ENCODE measurements at regions not wholly inside any gene's neighbourhood (a gene's known extent, or its start where the extent isn't known, plus 50 kb on each side); places are given as distances from the start of the nearest gene placed in this dataset.

DNA sequence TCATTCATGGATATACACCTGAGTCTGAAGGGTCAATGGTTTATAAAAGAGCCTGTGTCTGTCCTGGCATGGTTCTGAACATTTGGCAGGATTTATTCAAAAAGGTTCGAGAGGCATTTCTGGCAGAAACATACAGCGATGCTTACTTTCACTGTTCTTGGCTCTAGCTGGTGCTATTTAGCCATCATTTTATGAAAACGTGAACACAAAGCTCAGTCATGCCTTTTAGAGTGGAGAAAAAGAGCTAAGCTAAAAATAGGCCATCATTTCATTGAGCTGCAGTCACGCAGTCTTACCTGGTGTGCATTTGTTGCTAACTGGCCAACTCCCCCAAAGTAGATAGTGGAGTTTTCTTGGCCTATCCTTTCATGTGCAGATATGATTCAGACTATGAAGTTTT, 1209.5 kb downstream of the SLC16A7 start:
- Mint-ChIP-seq H3K36me3 (ENCODE audit: low read depth) (no peaks in the 10 kb centered on the region), H3K9me3 (peaks cover 10% of the 10 kb centered on the region), H3K4me1 (ENCODE audit: low read depth) (no peaks in the 10 kb centered on the region), H3K27me3 (no peaks in the 10 kb centered on the region), H3K4me3 (no peak overlapping the region), H3K27ac (no peak overlapping the region)
- intact Hi-C loops (cut with micrococcal nuclease), result no loop called here
- DNase-seq (no peak), ATAC-seq (no peak)
- POLR2A ChIA-PET, result no interaction called here
- CTCF ChIA-PET, result no interaction called here
- TF ChIP-seq, protein P1, sequence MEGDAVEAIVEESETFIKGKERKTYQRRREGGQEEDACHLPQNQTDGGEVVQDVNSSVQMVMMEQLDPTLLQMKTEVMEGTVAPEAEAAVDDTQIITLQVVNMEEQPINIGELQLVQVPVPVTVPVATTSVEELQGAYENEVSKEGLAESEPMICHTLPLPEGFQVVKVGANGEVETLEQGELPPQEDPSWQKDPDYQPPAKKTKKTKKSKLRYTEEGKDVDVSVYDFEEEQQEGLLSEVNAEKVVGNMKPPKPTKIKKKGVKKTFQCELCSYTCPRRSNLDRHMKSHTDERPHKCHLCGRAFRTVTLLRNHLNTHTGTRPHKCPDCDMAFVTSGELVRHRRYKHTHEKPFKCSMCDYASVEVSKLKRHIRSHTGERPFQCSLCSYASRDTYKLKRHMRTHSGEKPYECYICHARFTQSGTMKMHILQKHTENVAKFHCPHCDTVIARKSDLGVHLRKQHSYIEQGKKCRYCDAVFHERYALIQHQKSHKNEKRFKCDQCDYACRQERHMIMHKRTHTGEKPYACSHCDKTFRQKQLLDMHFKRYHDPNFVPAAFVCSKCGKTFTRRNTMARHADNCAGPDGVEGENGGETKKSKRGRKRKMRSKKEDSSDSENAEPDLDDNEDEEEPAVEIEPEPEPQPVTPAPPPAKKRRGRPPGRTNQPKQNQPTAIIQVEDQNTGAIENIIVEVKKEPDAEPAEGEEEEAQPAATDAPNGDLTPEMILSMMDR (IDR thresholded peaks at IDR 0.05), result no peak

DNA sequence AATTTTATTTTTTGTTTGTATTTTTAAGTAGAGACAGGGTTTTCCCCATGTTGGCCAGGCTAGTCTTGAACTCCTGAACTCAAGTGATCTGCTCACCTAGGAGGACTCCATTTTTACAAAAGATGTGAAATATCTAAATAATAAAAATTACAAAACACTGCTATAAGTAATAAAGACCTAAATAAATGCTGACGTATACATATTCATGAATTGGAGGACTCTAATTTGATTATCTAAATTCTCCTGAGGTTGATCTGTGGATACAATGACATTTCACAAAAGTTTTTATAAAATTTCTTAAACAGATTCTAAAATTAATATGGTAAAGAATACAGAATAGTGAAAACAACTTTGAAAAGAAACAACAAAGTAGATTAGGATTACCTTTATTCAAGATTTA, 1224.0 kb downstream of the SLC16A7 start:
- POLR2A ChIA-PET, result no interaction called here
- H3K36me3 Mint-ChIP-seq (ENCODE audit: low read depth), result no peaks in the 10 kb centered on the region

DNA sequence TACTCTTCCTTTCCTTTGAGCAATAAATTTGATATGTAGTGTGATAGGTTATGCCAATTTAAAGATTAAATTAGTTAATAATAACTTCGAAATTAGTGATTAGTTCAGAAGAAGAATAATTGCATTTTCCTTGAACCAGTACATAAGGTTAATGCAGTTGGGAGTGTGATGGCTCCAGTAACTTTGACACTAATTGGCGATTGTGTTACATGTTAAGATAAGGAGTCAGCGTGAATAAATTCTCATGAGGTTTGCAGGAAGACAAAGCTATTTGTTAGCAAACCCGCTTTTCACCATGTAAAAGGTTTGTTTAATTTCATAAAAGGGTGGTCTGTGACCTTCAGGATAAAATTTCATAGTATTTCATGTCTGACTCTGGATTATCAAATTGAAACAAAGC, 1226.8 kb downstream of the SLC16A7 start:
- H3K27me3 Mint-ChIP-seq, result no peaks in the 10 kb centered on the region
- H3K4me1 Mint-ChIP-seq (ENCODE audit: low read depth), result no peaks in the 10 kb centered on the region
- POLR2A ChIA-PET, result no interaction called here
- no peaks in the 10 kb centered on the region for H3K36me3 Mint-ChIP-seq (ENCODE audit: low read depth)
- intact Hi-C loops (cut with micrococcal nuclease), result no loop called here
- TF ChIP-seq, protein P1 (IDR thresholded peaks at IDR 0.05), result no peak
- no peak overlapping the region for H3K4me3 Mint-ChIP-seq
- H3K27ac Mint-ChIP-seq, result no peak overlapping the region
- peaks cover 5% of the 10 kb centered on the region for H3K9me3 Mint-ChIP-seq
- ATAC-seq (no peak), DNase-seq (no peak)
- CTCF ChIA-PET, result no interaction called here

More for the DNA sequence above, 1224.0 kb downstream of the SLC16A7 start:
- no peak overlapping the region for H3K27ac Mint-ChIP-seq
- H3K27me3 Mint-ChIP-seq, result no peaks in the 10 kb centered on the region
- H3K4me1 Mint-ChIP-seq (ENCODE audit: low read depth), result no peaks in the 10 kb centered on the region
- DNase-seq (no peak), ATAC-seq (no peak)
- peaks cover 5% of the 10 kb centered on the region for H3K9me3 Mint-ChIP-seq
- CTCF ChIA-PET, result no interaction called here
- intact Hi-C loops (cut with micrococcal nuclease), result no loop called here
- TF ChIP-seq, protein P1 (IDR thresholded peaks at IDR 0.05), result no peak
- H3K4me3 Mint-ChIP-seq, result no peak overlapping the region

DNA sequence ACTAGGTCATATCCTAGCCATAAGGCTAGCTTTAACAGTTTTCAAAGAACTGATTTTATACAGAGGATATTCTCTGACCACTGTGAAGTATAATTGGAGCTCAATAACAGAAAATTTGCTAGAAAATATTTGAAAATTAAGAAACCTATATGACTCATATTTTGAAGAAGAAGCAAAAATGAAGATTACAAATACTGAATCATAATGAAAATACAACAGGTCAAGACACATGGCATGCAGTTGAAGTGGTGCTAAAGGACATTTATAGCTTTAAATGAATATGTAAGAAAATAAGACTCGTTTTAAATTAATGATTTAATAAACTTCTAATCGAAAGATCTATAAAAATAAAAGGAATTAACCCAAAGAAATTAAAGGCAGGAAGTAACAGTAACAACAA, 1234.6 kb downstream of the SLC16A7 start:
- CTCF ChIA-PET, result no interaction called here
- TF ChIP-seq, protein P1 (IDR thresholded peaks at IDR 0.05), result no peak
- ATAC-seq (no peak), DNase-seq (no peak)
- no peak overlapping the region for H3K4me3 Mint-ChIP-seq
- POLR2A ChIA-PET, result no interaction called here
- intact Hi-C loops (cut with micrococcal nuclease), result no loop called here
- H3K27me3 Mint-ChIP-seq, result no peaks in the 10 kb centered on the region
- H3K36me3 Mint-ChIP-seq (ENCODE audit: low read depth), result no peaks in the 10 kb centered on the region
- peaks cover 11% of the 10 kb centered on the region for H3K9me3 Mint-ChIP-seq
- no peaks in the 10 kb centered on the region for H3K4me1 Mint-ChIP-seq (ENCODE audit: low read depth)
- H3K27ac Mint-ChIP-seq, result no peak overlapping the region

DNA sequence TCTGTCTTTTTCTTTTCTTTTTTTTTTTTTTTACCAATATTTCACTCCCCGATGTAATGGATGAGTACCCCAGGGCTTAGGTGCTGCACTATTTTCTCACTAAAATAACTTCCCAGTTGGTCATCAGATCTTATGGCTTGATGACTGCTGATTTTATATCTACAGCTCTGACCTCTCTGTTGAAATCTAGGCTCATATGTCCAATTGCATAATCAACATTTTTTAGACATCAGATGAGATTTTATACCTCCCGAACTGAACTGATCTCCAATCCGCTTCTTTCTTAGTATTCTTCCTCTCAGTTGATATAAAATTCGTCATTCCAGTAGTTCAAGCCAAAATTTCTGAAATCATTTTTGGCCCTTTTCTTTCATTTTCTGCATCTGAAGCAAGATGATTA, 1236.5 kb downstream of the SLC16A7 start:
- H3K36me3 Mint-ChIP-seq (ENCODE audit: low read depth), result no peaks in the 10 kb centered on the region
- CTCF ChIA-PET, result no interaction called here
- POLR2A ChIA-PET, result no interaction called here

More for the DNA sequence above, 1236.5 kb downstream of the SLC16A7 start:
- TF ChIP-seq, protein P1 (IDR thresholded peaks at IDR 0.05), result no peak
- intact Hi-C loops (cut with micrococcal nuclease), result no loop called here
- H3K27ac Mint-ChIP-seq, result no peak overlapping the region
- H3K27me3 Mint-ChIP-seq, result no peaks in the 10 kb centered on the region
- H3K4me3 Mint-ChIP-seq, result no peak overlapping the region
- H3K9me3 Mint-ChIP-seq, result peaks cover 13% of the 10 kb centered on the region
- no peak for DNase-seq
- no peak for ATAC-seq
- H3K4me1 Mint-ChIP-seq (ENCODE audit: low read depth), result no peaks in the 10 kb centered on the region
